GM21717 (cell line): ENCODE measurements at regions not wholly inside any gene's neighbourhood (a gene's known extent, or its start where the extent isn't known, plus 50 kb on each side); places are given as distances from the start of the nearest gene placed in this dataset.

Experiments
- ATAC-seq: cut with Tn5 transposase; IDR thresholded peaks from one replicate; pipeline ENCODE4 v1.9.1; 2021; ENCODE audit warnings: mild to moderate bottlenecking, moderate library complexity; ENCODE audit not compliant: unreplicated experiment

- no peak for ATAC-seq
These were observed 163.8 kb upstream of the RGMA start for GRCh38 chr15:93252780-93253179.

- ATAC-seq, result no peak
These were observed 161.9 kb upstream of the RGMA start for GRCh38 chr15:93250950-93251349.

GRCh38 chr15:93250209-93250608, 161.2 kb upstream of the RGMA start:
- ATAC-seq, result no peak

GRCh38 chr15:93249623-93250022, 160.6 kb upstream of the RGMA start:
- no peak for ATAC-seq

- no peak for ATAC-seq
These were observed 158.6 kb upstream of the RGMA start for GRCh38 chr15:93247466-93248121.

- no peak for ATAC-seq
These were observed 157.5 kb upstream of the RGMA start for GRCh38 chr15:93246266-93247242.

- ATAC-seq, result no peak
These were observed 156.6 kb upstream of the RGMA start for GRCh38 chr15:93245661-93246042.

GRCh38 chr15:93244696-93245660, 156.0 kb upstream of the RGMA start:
- no peak for ATAC-seq

GRCh38 chr15:93243573-93243972, 154.6 kb upstream of the RGMA start:
- no peak for ATAC-seq

GRCh38 chr15:93241696-93242585, 152.9 kb upstream of the RGMA start:
- ATAC-seq, result no peak

GRCh38 chr15:93239993-93240392, 151.0 kb upstream of the RGMA start:
- ATAC-seq, result no peak

GRCh38 chr15:93239591-93239990, 150.6 kb upstream of the RGMA start:
- no peak for ATAC-seq

GRCh38 chr15:93238641-93239040, 149.6 kb upstream of the RGMA start:
- ATAC-seq, result no peak

- no peak for ATAC-seq
These were observed 147.1 kb upstream of the RGMA start for GRCh38 chr15:93235926-93236780.

GRCh38 chr15:93235269-93235668, 146.3 kb upstream of the RGMA start:
- no peak for ATAC-seq

GRCh38 chr15:93233710-93234109, 144.7 kb upstream of the RGMA start:
- no peak for ATAC-seq

GRCh38 chr15:93232845-93233244, 143.8 kb upstream of the RGMA start:
- ATAC-seq, result no peak

- no peak for ATAC-seq
These were observed 143.0 kb upstream of the RGMA start for GRCh38 chr15:93231994-93232393.

- no peak for ATAC-seq
These were observed 142.4 kb upstream of the RGMA start for GRCh38 chr15:93231261-93231925.
